ENCODE measurements at regions not wholly inside any gene's neighbourhood (a gene's known extent, or its start where the extent isn't known, plus 50 kb on each side); places are given as distances from the start of the nearest gene placed in this dataset.

DNA sequence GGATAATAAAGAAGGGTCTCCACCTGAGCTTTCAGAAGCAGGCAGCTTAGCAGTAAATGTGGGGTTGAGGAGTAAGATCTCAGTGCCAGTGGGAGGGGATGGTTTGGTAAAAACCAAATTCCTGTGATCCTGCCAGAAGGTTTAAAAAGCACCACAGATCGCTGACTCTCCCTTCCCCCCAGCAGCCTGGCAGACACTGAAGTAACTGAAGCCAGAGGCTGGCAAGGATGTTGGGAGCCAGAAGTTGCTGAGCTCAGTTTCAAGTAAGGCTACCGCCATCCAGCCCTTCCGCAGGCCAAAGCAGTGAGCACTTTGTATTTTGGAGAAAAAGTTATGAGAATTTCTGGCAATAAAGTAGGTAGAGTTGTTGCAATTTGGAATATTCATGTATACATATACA lies 246.4 kb downstream of the ZNF621 start:
- intact Hi-C loops (cut with DNase I): loop anchor here in 1 of 2 donors (10.0 kb wide), 1 partner anchor 186 kb away; no protein-coding TSS in a partner anchor
- TF ChIP-seq, protein P1, sequence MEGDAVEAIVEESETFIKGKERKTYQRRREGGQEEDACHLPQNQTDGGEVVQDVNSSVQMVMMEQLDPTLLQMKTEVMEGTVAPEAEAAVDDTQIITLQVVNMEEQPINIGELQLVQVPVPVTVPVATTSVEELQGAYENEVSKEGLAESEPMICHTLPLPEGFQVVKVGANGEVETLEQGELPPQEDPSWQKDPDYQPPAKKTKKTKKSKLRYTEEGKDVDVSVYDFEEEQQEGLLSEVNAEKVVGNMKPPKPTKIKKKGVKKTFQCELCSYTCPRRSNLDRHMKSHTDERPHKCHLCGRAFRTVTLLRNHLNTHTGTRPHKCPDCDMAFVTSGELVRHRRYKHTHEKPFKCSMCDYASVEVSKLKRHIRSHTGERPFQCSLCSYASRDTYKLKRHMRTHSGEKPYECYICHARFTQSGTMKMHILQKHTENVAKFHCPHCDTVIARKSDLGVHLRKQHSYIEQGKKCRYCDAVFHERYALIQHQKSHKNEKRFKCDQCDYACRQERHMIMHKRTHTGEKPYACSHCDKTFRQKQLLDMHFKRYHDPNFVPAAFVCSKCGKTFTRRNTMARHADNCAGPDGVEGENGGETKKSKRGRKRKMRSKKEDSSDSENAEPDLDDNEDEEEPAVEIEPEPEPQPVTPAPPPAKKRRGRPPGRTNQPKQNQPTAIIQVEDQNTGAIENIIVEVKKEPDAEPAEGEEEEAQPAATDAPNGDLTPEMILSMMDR (IDR thresholded peaks at IDR 0.05): no peak
- ATAC-seq (peak; percentile 60 to 75 (median 65)), DNase-seq (no peak)
- 27 to 52% (median 39%) methylated on average over 3 of the region's 3 CpGs for WGBS, 3 donors
- Histone ChIP-seq H3K9me3 (no peaks in the 10 kb centered on the region), H3K4me1 (peaks cover 7% of the 10 kb centered on the region), H3K4me3 (no peak overlapping the region), H3K36me3 (ENCODE audit: insufficient read depth in 1 of 2, low read depth in 1 of 2) (no peaks in the 10 kb centered on the region), H3K27ac (no peak overlapping the region), H3K27me3 (ENCODE audit: insufficient read depth in 3 of 3, low read length in 2 of 3) (no peaks in the 10 kb centered on the region)

DNA sequence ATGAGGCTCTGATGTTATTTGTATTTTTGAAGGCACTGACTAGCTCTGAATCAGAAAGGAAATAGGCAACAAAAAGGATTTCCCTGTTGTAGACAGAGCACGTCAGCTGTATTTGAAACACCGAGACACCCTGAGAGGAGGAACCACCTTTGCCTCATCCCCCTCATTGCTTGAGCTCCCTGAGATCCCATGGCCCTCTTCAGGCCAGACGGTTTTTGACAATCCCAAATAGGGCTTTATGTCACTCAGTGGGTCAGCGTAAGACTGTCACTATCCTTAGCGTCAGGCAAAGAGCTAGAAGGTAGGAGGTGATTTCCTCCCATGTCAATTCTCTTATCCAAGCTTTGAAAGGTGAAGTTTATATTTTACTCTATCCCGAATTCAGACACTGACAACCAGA lies 254.3 kb downstream of the ZNF621 start:
- H3K9me3 ChIP-seq: no peaks in the 10 kb centered on the region
- H3K4me1 ChIP-seq: peaks cover 5% of the 10 kb centered on the region
- TF ChIP-seq, protein P1 (IDR thresholded peaks at IDR 0.05): no peak
- ATAC-seq: no peak
- no peak for DNase-seq
- H3K36me3 ChIP-seq (ENCODE audit: insufficient read depth in 1 of 2, low read depth in 1 of 2): no peaks in the 10 kb centered on the region
- H3K4me3 ChIP-seq: no peak overlapping the region
- intact Hi-C loops (cut with DNase I): loop anchor here in 1 of 2 donors (10.0 kb wide), 1 partner anchor 194 kb away; no protein-coding TSS in a partner anchor
- no peak overlapping the region for H3K27ac ChIP-seq
- WGBS, 3 donors: 85 to 90% (median 90%) methylated on average over 6 of the region's 6 CpGs
- H3K27me3 ChIP-seq (ENCODE audit: insufficient read depth in 3 of 3, low read length in 2 of 3): no peaks in the 10 kb centered on the region

DNA sequence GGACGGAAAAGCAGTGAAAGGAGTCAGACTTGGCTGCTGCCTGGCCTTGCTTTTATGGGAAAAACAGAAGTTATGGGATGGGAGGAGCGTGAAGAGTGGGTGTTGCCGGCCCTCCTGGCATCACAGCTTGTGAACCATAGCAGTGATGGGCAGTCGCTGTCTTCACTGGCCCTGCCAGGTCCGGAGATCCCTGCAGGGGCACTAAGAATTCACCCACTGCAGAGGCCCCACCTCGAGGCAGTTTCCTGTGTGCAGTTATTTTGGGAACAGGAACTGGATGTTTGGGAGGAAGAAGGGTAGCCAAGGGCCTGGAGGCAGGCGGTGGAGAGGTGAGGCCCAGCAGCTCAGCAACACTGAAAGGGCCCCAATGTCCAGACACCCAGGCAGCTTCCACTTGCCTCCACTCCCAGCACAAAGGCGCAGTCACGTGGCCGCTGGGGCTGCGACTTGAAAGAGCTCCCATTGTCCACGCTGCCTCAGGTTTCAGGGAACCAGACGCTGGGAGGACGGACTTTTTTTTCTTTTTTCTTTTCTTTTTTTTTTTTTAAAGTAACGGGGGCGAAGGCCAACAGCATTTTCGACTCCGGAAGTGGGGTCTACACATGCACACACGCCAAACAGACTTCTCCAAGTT lies 255.6 kb downstream of the ZNF621 start:
- Histone ChIP-seq H3K36me3 (ENCODE audit: insufficient read depth in 1 of 2, low read depth in 1 of 2) (no peaks in the 10 kb centered on the region), H3K27ac (peak overlapping the region; percentile 48), H3K9me3 (no peaks in the 10 kb centered on the region), H3K4me3 (peak overlapping the region; percentile 52), H3K4me1 (peaks cover 5% of the 10 kb centered on the region), H3K27me3 (ENCODE audit: insufficient read depth in 3 of 3, low read length in 2 of 3) (no peaks in the 10 kb centered on the region)
- peak; percentile 75 to 91 (median 88) for ATAC-seq
- WGBS, 3 donors: 5 to 8% (median 6%) methylated on average over 19 of the region's 19 CpGs
- peak; percentile 85 for DNase-seq
- TF ChIP-seq, protein P1 (IDR thresholded peaks at IDR 0.05): no peak
- intact Hi-C loops (cut with DNase I): loop anchor here in 1 of 2 donors (5.0 kb wide), 1 partner anchor 417 kb away; the partner anchor contains the start of gene CTNNB1

DNA sequence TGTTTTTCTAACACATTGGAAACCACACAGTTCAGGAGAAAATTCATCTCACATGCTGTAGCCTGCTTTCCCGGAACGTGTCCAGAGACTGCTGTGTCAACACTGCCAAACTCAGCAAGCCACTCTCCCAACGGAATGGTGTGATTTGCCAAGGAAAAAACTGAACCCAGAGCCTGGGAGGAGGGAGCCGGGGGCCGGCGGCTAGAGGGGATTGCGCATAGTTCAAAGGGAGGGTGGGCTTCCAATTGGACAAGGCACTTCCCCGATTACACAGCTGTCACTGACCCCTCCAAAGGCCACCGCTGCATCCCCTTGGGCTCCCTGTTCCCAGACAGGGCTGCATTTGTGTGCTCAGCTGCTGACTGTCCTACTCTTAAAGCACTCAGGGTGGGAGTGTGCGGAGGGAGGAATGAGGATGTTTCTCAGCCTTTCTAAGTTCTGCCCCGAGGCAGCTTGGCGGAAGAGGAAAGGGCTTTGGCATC lies 256.2 kb downstream of the ZNF621 start:
- Histone ChIP-seq H3K9me3 (no peaks in the 10 kb centered on the region), H3K36me3 (ENCODE audit: insufficient read depth in 1 of 2, low read depth in 1 of 2) (no peaks in the 10 kb centered on the region), H3K27me3 (ENCODE audit: insufficient read depth in 3 of 3, low read length in 2 of 3) (no peaks in the 10 kb centered on the region), H3K4me1 (peaks cover 5% of the 10 kb centered on the region), H3K4me3 (peak overlapping the region; percentile 52), H3K27ac (peak overlapping the region; percentile 48)
- 8 to 13% (median 9%) methylated on average over 12 of the region's 12 CpGs for WGBS, 3 donors
- ATAC-seq (peak; percentile 58 to 76 (median 70)), DNase-seq (peak; percentile 60 to 70)
- TF ChIP-seq, protein P1 (IDR thresholded peaks at IDR 0.05): no peak
- intact Hi-C loops (cut with DNase I): loop anchor here in 1 of 2 donors (5.0 kb wide), 1 partner anchor 416 kb away; the partner anchor contains the start of gene CTNNB1
